ENCODE measurements at regions not wholly inside any gene's neighbourhood (a gene's known extent, or its start where the extent isn't known, plus 50 kb on each side); places are given as distances from the start of the nearest gene placed in this dataset.

DNA sequence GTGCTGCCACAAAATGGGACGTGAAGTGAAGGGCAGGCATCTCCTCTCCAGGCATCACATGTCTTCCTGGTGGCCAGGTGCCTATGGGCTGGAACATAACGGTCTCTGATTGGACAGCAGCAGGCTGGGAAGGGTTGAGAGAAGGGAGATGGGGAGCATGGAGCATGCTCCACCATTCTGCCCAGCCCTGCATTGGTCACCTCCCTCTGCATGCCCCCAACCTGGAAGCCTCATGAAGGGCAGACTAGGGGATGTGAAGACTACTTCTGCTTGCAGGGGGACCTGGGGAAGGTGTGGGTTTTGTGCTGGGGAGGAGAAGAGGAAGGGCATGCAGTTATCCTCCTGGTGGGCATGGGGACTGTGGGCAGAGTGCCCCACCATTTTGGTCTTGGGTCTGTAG is 782.2 kb downstream of the TBC1D22A start (continued):
- no peak for TF ChIP-seq TSHZ1 (tag by site-specific recombination; IDR thresholded peaks at IDR 0.05; ENCODE audit: borderline replicate concordance)
- TF ChIP-seq ZBTB10 (tag by site-specific recombination; IDR thresholded peaks at IDR 0.05), result no peak
- no peak for TF ChIP-seq BCL11B (tag by site-specific recombination; IDR thresholded peaks at IDR 0.05; ENCODE audit: low read depth)

DNA sequence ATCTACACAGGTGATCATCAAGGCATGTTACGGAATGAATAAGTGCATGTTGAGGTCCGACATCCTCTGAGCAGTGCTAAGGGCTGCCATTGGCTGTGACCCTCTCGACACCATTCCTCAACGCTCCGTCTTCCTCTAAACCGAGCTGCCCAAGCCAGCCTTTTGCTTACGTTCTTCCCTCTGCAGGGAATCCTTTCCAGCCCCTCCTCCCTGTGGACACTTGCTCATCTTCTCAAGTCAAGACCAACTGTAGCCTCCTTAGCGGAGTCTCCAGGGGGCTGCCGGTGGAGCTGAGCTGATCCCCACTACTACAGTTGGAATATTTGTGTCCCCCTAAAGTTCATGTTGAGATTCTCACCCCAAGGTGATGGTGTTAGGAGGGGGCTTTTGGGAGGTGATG is 781.0 kb downstream of the TBC1D22A start:
- CTCF ChIA-PET, result no interaction called here
- no peak for TF ChIP-seq ZNF274 (IDR thresholded peaks at IDR 0.05; ENCODE audit: low read length)
- TF ChIP-seq ZNF274 (tag by site-specific recombination; IDR thresholded peaks at IDR 0.05; ENCODE audit: borderline replicate concordance), result no peak
- no peak for TF ChIP-seq ZNF501 (tag by site-specific recombination; IDR thresholded peaks at IDR 0.05)
- TF ChIP-seq ZBTB1 (tag by site-specific recombination; IDR thresholded peaks at IDR 0.05), result no peak
- TF ChIP-seq ZNF585B (tag by site-specific recombination; IDR thresholded peaks at IDR 0.05), result no peak
- no peak for TF ChIP-seq ZNF148 (tag by site-specific recombination; IDR thresholded peaks at IDR 0.05; ENCODE audit: borderline replicate concordance)
- TF ChIP-seq TCF7L2 (IDR thresholded peaks at IDR 0.05; ENCODE audit: borderline replicate concordance, low read depth, low read length), result no peak
- TF ChIP-seq ZNF654 (tag by site-specific recombination; IDR thresholded peaks at IDR 0.05; ENCODE audit: low read depth), result no peak
- no peak for TF ChIP-seq ZBTB10 (tag by site-specific recombination; IDR thresholded peaks at IDR 0.05)
- TF ChIP-seq ZNF223 (tag by site-specific recombination; IDR thresholded peaks at IDR 0.05), result no peak
- TF ChIP-seq, protein P1, sequence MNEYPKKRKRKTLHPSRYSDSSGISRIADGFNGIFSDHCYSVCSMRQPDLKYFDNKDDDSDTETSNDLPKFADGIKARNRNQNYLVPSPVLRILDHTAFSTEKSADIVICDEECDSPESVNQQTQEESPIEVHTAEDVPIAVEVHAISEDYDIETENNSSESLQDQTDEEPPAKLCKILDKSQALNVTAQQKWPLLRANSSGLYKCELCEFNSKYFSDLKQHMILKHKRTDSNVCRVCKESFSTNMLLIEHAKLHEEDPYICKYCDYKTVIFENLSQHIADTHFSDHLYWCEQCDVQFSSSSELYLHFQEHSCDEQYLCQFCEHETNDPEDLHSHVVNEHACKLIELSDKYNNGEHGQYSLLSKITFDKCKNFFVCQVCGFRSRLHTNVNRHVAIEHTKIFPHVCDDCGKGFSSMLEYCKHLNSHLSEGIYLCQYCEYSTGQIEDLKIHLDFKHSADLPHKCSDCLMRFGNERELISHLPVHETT (tag by site-specific recombination; IDR thresholded peaks at IDR 0.05), result no peak
- TF ChIP-seq ZNF202 (tag by site-specific recombination; IDR thresholded peaks at IDR 0.05; ENCODE audit: borderline replicate concordance), result no peak
- TF ChIP-seq ZBTB8A (tag by site-specific recombination; IDR thresholded peaks at IDR 0.05), result no peak
- no peak for TF ChIP-seq ZNF184 (tag by site-specific recombination; IDR thresholded peaks at IDR 0.05)
- TF ChIP-seq ZNF660 (tag by site-specific recombination; IDR thresholded peaks at IDR 0.05), result no peak
- Histone ChIP-seq H3K4me1 (ENCODE audit: control insufficient read depth, insufficient read depth, low read length) (no peaks in the 10 kb centered on the region), H3K27ac (ENCODE audit: extremely low read depth, low read depth, low read length) (no peak overlapping the region), H3K4me3 (ENCODE audit: low read depth, low read length) (no peak overlapping the region), H3K36me3 (ENCODE audit: control insufficient read depth in 2 of 2, insufficient read depth in 1 of 2, low read length in 2 of 2) (no peaks in the 10 kb centered on the region), H3K9me3 (ENCODE audit: control insufficient read depth, insufficient read depth, low read depth, low read length) (no peaks in the 10 kb centered on the region)
- POLR2A ChIA-PET, result no interaction called here
